ENCODE measurements at regions not wholly inside any gene's neighbourhood (a gene's known extent, or its start where the extent isn't known, plus 50 kb on each side); places are given as distances from the start of the nearest gene placed in this dataset.

DNA sequence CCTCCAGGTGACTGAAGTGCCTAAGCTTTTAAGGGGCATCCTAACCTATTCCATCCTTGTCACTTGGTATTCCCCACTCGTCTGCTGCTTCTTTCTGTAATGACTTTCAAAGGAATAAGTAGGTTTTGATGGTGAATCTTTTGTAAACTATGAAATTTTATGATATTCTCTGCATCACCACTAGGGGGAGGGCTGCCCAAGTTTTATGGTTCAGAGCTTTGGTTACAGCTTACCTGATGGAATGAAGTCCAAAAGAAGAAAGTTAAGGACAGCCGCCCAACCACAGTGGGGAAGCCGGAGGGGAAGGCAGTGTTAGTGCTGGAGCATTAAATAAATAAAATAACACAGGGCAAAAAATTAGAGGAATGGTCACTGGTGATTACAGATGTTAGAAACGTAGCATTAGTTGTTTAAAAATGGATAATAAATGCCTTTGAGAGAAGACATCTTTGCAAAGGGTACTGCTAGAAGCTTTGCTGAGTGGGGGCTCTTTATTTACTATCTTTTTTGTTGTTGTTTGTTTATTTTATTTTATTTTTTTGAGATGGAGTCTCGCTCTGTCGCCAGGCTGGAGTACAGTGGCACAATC, 204.9 kb downstream of the GBA3 start:
- no peak overlapping the region for H3K4me3 ChIP-seq (ENCODE audit: low read depth, low read length)
- TF ChIP-seq, protein P1, sequence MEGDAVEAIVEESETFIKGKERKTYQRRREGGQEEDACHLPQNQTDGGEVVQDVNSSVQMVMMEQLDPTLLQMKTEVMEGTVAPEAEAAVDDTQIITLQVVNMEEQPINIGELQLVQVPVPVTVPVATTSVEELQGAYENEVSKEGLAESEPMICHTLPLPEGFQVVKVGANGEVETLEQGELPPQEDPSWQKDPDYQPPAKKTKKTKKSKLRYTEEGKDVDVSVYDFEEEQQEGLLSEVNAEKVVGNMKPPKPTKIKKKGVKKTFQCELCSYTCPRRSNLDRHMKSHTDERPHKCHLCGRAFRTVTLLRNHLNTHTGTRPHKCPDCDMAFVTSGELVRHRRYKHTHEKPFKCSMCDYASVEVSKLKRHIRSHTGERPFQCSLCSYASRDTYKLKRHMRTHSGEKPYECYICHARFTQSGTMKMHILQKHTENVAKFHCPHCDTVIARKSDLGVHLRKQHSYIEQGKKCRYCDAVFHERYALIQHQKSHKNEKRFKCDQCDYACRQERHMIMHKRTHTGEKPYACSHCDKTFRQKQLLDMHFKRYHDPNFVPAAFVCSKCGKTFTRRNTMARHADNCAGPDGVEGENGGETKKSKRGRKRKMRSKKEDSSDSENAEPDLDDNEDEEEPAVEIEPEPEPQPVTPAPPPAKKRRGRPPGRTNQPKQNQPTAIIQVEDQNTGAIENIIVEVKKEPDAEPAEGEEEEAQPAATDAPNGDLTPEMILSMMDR (IDR thresholded peaks at IDR 0.05; ENCODE audit: insufficient read depth, low read depth, low read length) = peak; percentile 66
- peak; percentile 8 for DNase-seq (ENCODE audit: low read depth)

DNA sequence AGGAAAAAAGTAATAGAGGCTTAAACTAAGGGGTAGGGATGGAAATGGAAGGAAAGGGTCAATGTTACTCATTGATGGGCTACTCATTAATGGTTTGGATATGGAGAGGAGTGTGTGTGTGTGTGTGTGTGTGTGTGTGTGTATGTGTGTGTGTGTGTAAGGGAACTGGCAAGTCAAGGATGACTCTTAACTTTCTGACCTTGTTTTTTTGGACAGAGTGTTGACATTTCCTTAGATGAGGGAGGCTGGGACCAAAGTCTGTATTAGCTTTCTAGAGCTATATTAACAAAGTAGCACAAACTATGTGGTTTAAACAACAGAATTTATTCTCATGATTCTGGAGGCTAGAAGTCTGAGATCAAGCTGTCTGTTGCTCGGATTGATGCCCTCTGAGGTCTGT, 202.7 kb downstream of the GBA3 start:
- TF ChIP-seq, protein P1 (IDR thresholded peaks at IDR 0.05; ENCODE audit: insufficient read depth, low read depth, low read length) = no peak
- DNase-seq (ENCODE audit: low read depth) = no peak
- no peak overlapping the region for H3K4me3 ChIP-seq (ENCODE audit: low read depth, low read length)

DNA sequence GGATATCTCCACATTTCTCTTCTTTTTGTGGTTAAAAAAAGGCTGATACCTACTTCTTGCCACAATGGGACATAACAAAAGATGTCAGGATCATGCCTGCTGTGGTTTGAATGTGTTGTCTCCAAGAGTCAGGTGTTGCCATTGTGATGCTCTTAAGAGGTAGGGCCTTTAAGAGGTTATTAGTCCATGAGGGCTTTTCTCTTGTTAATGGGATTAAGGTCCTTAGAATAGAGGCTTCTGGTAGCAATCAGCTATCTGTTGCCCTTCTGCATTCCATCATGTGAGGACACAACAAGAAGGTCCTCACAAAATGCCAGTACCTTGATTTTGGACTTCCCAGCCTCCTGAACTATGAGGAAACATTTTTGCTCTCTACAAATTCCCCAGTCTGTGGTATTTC, 191.4 kb downstream of the GBA3 start:
- TF ChIP-seq, protein P1 (IDR thresholded peaks at IDR 0.05; ENCODE audit: insufficient read depth, low read depth, low read length) = no peak
- H3K4me3 ChIP-seq (ENCODE audit: low read depth, low read length) = no peak overlapping the region
- no peak for DNase-seq (ENCODE audit: low read depth)

DNA sequence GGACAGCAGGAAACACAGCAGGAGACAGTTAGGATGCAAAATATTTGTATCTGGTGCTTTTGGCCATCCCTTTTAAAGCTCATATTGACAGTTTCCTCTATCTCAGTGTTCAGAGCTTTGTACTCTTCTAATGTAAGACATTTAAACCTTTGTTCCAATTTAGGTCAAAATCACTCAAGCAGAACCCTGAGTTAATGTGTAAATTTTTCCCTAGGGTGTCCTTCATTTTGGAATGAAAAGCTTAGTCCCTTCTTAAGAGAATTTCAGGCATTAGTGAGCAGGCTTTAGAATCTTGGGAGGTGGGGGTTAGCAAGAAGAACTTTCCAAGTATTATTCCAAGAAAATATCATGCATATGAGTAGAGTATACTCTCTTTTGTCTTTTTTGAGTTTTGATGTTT, 188.7 kb downstream of the GBA3 start:
- DNase-seq (ENCODE audit: low read depth) = no peak
- TF ChIP-seq, protein P1 (IDR thresholded peaks at IDR 0.05; ENCODE audit: insufficient read depth, low read depth, low read length) = no peak

DNA sequence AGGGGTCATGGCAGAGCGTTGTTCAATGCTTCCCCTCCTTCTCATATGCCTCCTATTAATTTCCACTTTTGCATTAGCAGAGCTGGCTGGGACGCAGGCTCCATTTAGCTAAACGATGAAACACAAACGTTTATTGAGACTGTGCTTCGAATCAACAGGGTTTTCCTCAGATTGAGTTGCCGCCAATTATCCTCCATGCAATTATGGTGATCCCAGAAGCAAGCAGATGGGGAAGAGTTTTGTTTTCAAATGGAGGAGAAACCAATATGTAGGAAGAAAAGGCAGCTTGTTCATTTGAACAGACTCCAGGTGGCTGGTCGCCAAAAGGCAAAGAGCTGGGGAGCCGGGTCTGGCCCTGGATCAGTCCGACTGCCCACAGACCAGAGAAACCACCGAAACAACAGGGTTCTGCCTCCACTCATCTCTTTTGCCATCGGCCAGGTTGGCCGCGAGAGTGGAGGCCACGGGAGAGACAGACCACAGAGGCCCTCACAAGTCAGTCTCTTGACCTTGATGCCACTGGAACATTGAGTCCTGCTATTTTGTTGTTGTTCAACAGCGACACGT, 184.8 kb downstream of the GBA3 start:
- DNase-seq (ENCODE audit: low read depth) = no peak
- TF ChIP-seq, protein P1 (IDR thresholded peaks at IDR 0.05; ENCODE audit: insufficient read depth, low read depth, low read length) = no peak
- H3K4me3 ChIP-seq (ENCODE audit: low read depth, low read length) = no peak overlapping the region

More for the DNA sequence above, 188.7 kb downstream of the GBA3 start:
- H3K4me3 ChIP-seq (ENCODE audit: low read depth, low read length) = no peak overlapping the region

GRCh38 chr4:22876270-22876669, 183.5 kb downstream of the GBA3 start:
- TF ChIP-seq, protein P1 (IDR thresholded peaks at IDR 0.05; ENCODE audit: insufficient read depth, low read depth, low read length) = no peak
- no peak overlapping the region for H3K4me3 ChIP-seq (ENCODE audit: low read depth, low read length)
- DNase-seq (ENCODE audit: low read depth) = no peak

Measured in fibroblast of villous mesenchyme (primary cell).